K562 (cell line): ENCODE measurements at regions not wholly inside any gene's neighbourhood (a gene's known extent, or its start where the extent isn't known, plus 50 kb on each side); places are given as distances from the start of the nearest gene placed in this dataset.

Experiments
- GMEB1 ChIP-seq: fragments of 250-450 bp; sonication (Bioruptor Pico); IDR thresholded peaks from 2 replicates; pipeline ENCODE4 v1.4.0; 2020; ENCODE audit warnings: mild to moderate bottlenecking
- PCBP2 ChIP-seq: fragments of 200-400 bp; formaldehyde crosslinking; IDR thresholded peaks from 2 replicates; pipeline ENCODE4 v1.6.1; 2018; ENCODE audit warnings: low read length, low read depth, mild to moderate bottlenecking, moderate library complexity; ENCODE audit not compliant: poor library complexity, severe bottlenecking
- REST ChIP-seq, 2 experiments: fragments of 450-650 bp; formaldehyde crosslinking in 1 of 2; IDR thresholded peaks; 2 replicates each; pipeline versions ENCODE4 v1.4.0 to v1.6.1; 2014 to 2020; ENCODE audit warnings: mild to moderate bottlenecking in 2 of 2, borderline replicate concordance in 1 of 2, low read depth in 1 of 2

- TF ChIP-seq REST (IDR thresholded peaks at IDR 0.05; ENCODE audit: borderline replicate concordance) (no peak), REST (CRISPR knock-in tag; IDR thresholded peaks at IDR 0.05; ENCODE audit: low read depth) (no peak), GMEB1 (CRISPR knock-in tag) (no peak), PCBP2 (no peak)
These were observed 1044.4 kb downstream of the TBC1D22A start (continued) for GRCh38 chr22:47806894-47807293.
